HL-60 (cell line): ENCODE measurements at regions not wholly inside any gene's neighbourhood (a gene's known extent, or its start where the extent isn't known, plus 50 kb on each side); places are given as distances from the start of the nearest gene placed in this dataset.

Experiments
- DNase-seq, 2 experiments: peaks; one replicate each; pipeline ENCODE4 v3.0.0-alpha.2; 2010 to 2020; ENCODE audit warnings: low read depth in 1 of 2, low spot score in 1 of 2
- H3K27ac ChIP-seq: fragments of 250-450 bp; sonication (Bioruptor Pico); replicated peaks from 2 replicates; pipeline ENCODE4 v1.5.1; 2020; ENCODE audit warnings: mild to moderate bottlenecking, moderate library complexity
- H3K27me3 ChIP-seq: fragments of 250-450 bp; sonication (Bioruptor Pico); 2 replicates; pipeline ENCODE4 v1.5.1; 2021; ENCODE audit warnings: mild to moderate bottlenecking, moderate library complexity; ENCODE audit not compliant: insufficient read depth, poor library complexity, severe bottlenecking
- H3K4me3 ChIP-seq: replicated peaks from 2 replicates; pipeline ENCODE4 v1.5.1; 2011; ENCODE audit warnings: mild to moderate bottlenecking, control low read depth, low read length; ENCODE audit not compliant: insufficient read depth
- GABPA ChIP-seq: IDR thresholded peaks from 2 replicates; pipeline ENCODE4 v1.6.1; 2012; ENCODE audit warnings: low read depth
- POLR2AphosphoS5 ChIP-seq: IDR thresholded peaks from 2 replicates; pipeline ENCODE4 v1.6.1; 2012; ENCODE audit warnings: low read depth
- SPI1 ChIP-seq: IDR thresholded peaks from 2 replicates; pipeline ENCODE4 v1.6.1; 2012; ENCODE audit warnings: low read depth, mild to moderate bottlenecking, borderline replicate concordance
- TF ChIP-seq, protein P1 (sequence below): IDR thresholded peaks from 2 replicates; pipeline ENCODE4 v1.6.1; 2012; ENCODE audit warnings: low read depth; ENCODE audit not compliant: insufficient replicate concordance
- TF ChIP-seq, protein P2 (sequence below): IDR thresholded peaks from one replicate; pipeline ENCODE4 v1.5.1; 2011; ENCODE audit warnings: low read length, control low read depth, inconsistent platforms; ENCODE audit not compliant: insufficient read depth

DNA sequence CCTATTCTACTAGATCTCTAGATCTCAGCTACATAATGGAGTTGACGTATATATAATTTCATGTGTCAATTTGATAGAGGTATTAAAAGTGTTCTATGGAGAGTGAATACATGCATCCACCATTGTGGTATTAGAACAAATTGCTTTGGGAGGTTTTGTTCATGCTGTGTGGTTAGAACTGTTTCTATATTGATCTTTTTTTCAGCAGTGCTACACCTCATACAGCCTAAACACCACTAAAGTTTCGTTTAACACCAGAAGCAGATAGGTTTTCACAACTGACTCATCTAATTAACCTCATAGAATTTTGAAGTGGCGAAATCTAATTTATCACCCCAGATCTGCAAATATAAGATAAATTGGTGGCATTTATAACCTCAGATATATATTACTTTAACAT lies 269.4 kb upstream of the SEMA6A start:
- no peak for DNase-seq
- no peak overlapping the region for H3K27ac ChIP-seq
- H3K4me3 ChIP-seq = no peak overlapping the region
- H3K27me3 ChIP-seq = no peaks in the 10 kb centered on the region
- TF ChIP-seq SPI1 (no peak), GABPA (no peak), POLR2AphosphoS5 (no peak)
- TF ChIP-seq, protein P1, sequence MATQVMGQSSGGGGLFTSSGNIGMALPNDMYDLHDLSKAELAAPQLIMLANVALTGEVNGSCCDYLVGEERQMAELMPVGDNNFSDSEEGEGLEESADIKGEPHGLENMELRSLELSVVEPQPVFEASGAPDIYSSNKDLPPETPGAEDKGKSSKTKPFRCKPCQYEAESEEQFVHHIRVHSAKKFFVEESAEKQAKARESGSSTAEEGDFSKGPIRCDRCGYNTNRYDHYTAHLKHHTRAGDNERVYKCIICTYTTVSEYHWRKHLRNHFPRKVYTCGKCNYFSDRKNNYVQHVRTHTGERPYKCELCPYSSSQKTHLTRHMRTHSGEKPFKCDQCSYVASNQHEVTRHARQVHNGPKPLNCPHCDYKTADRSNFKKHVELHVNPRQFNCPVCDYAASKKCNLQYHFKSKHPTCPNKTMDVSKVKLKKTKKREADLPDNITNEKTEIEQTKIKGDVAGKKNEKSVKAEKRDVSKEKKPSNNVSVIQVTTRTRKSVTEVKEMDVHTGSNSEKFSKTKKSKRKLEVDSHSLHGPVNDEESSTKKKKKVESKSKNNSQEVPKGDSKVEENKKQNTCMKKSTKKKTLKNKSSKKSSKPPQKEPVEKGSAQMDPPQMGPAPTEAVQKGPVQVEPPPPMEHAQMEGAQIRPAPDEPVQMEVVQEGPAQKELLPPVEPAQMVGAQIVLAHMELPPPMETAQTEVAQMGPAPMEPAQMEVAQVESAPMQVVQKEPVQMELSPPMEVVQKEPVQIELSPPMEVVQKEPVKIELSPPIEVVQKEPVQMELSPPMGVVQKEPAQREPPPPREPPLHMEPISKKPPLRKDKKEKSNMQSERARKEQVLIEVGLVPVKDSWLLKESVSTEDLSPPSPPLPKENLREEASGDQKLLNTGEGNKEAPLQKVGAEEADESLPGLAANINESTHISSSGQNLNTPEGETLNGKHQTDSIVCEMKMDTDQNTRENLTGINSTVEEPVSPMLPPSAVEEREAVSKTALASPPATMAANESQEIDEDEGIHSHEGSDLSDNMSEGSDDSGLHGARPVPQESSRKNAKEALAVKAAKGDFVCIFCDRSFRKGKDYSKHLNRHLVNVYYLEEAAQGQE = no peak
- TF ChIP-seq, protein P2, sequence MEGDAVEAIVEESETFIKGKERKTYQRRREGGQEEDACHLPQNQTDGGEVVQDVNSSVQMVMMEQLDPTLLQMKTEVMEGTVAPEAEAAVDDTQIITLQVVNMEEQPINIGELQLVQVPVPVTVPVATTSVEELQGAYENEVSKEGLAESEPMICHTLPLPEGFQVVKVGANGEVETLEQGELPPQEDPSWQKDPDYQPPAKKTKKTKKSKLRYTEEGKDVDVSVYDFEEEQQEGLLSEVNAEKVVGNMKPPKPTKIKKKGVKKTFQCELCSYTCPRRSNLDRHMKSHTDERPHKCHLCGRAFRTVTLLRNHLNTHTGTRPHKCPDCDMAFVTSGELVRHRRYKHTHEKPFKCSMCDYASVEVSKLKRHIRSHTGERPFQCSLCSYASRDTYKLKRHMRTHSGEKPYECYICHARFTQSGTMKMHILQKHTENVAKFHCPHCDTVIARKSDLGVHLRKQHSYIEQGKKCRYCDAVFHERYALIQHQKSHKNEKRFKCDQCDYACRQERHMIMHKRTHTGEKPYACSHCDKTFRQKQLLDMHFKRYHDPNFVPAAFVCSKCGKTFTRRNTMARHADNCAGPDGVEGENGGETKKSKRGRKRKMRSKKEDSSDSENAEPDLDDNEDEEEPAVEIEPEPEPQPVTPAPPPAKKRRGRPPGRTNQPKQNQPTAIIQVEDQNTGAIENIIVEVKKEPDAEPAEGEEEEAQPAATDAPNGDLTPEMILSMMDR = no peak

- DNase-seq = no peak
- TF ChIP-seq GABPA (no peak), SPI1 (no peak), POLR2AphosphoS5 (no peak)
- TF ChIP-seq, protein P2 = no peak
- TF ChIP-seq, protein P1 = no peak
- H3K27ac ChIP-seq = no peak overlapping the region
- no peaks in the 10 kb centered on the region for H3K27me3 ChIP-seq
- H3K4me3 ChIP-seq = no peak overlapping the region
These were observed 267.9 kb upstream of the SEMA6A start for GRCh38 chr5:116842514-116842961.

DNA sequence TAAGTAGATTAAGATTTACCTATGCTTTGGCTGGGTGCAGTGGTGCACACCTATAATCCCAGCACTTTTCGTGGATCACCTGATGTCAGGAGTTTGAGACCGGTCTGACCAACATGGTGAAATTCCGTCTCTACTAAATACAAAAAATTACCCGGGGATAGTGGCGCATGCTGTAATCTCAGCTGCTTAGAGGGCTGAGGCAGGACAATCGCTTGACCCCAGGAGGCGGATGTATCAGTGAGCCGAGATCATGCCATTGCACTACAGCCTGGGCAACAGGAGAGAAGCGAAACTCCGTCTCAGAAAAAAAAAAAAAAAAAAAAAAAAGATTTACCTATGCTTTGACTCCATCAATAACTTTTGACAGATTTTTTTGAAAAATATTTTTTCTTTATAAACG lies 267.1 kb upstream of the SEMA6A start:
- H3K4me3 ChIP-seq = no peak overlapping the region
- TF ChIP-seq SPI1 (no peak), GABPA (no peak), POLR2AphosphoS5 (no peak)
- TF ChIP-seq, protein P2 = no peak
- TF ChIP-seq, protein P1 = no peak
- no peak overlapping the region for H3K27ac ChIP-seq
- no peak for DNase-seq
- no peaks in the 10 kb centered on the region for H3K27me3 ChIP-seq
